Tibial nerve (tissue), 4 donors: ENCODE measurements at regions not wholly inside any gene's neighbourhood (a gene's known extent, or its start where the extent isn't known, plus 50 kb on each side); places are given as distances from the start of the nearest gene placed in this dataset.

ENCODE experiments used
- DNase-seq, 2 donors: peaks; one replicate each; pipeline ENCODE4 v3.0.0-alpha.2; 2019; ENCODE audit warnings: low spot score in 2 of 2
- H3K27ac ChIP-seq, 4 donors: fragments of 200-600 bp; sonication (generic) in 3 of 4; one replicate each; pipeline ENCODE4 v1.5.1; 2017 to 2019; ENCODE audit warnings: mild to moderate bottlenecking in 1 of 4
- H3K27me3 ChIP-seq, 2 donors: fragments of 200-600 bp; sonication (generic) in 1 of 2; one replicate each; pipeline versions ENCODE4 v1.5.1 to v1.6.0; 2017 to 2019
- H3K36me3 ChIP-seq, 3 donors: fragments of 200-600 bp; sonication (generic); one replicate each; pipeline ENCODE4 v1.5.1; 2018 to 2019
- H3K4me1 ChIP-seq, 4 donors: fragments of 200-600 bp; sonication (generic) in 3 of 4; one replicate each; pipeline ENCODE4 v1.5.1; 2017 to 2019
- H3K4me3 ChIP-seq, 4 donors: fragments of 200-600 bp; sonication (generic) in 3 of 4; one replicate each; pipeline ENCODE4 v1.5.1; 2017 to 2019; ENCODE audit warnings: mild to moderate bottlenecking in 1 of 4, moderate library complexity in 1 of 4
- H3K9me3 ChIP-seq, 4 donors: fragments of 200-600 bp; sonication (generic) in 3 of 4; one replicate each; pipeline ENCODE4 v1.5.1; 2017 to 2019
- EP300 ChIP-seq, 2 donors: sonication (generic); formaldehyde crosslinking; IDR thresholded peaks; one replicate each; pipeline ENCODE4 v1.6.1; 2017; ENCODE audit warnings: antibody characterized with exemption in 2 of 2, mild to moderate bottlenecking in 1 of 2
- POLR2A ChIP-seq, 2 donors: fragments of 450-650 bp; IDR thresholded peaks; one replicate each; pipeline ENCODE4 v1.6.1; 2017; ENCODE audit warnings: antibody characterized with exemption in 2 of 2, mild to moderate bottlenecking in 2 of 2, moderate library complexity in 2 of 2
- WGBS, 2 donors: methylation state at CpG; one replicate each; pipeline ENCODE4 v1.1.5; 2018; 5-methylcytosine and 5-hydroxymethylcytosine counted together
- TF ChIP-seq, protein P1 (sequence below), 5 experiments: fragments of 200-600 bp in 3 of 5; fragments of 450-650 bp in 2 of 5; sonication (generic) in 3 of 5; IDR thresholded peaks; one replicate each; pipeline ENCODE4 v1.5.1; 2016 to 2019; ENCODE audit warnings: antibody characterized with exemption in 5 of 5, mild to moderate bottlenecking in 3 of 5, moderate library complexity in 2 of 5

DNA sequence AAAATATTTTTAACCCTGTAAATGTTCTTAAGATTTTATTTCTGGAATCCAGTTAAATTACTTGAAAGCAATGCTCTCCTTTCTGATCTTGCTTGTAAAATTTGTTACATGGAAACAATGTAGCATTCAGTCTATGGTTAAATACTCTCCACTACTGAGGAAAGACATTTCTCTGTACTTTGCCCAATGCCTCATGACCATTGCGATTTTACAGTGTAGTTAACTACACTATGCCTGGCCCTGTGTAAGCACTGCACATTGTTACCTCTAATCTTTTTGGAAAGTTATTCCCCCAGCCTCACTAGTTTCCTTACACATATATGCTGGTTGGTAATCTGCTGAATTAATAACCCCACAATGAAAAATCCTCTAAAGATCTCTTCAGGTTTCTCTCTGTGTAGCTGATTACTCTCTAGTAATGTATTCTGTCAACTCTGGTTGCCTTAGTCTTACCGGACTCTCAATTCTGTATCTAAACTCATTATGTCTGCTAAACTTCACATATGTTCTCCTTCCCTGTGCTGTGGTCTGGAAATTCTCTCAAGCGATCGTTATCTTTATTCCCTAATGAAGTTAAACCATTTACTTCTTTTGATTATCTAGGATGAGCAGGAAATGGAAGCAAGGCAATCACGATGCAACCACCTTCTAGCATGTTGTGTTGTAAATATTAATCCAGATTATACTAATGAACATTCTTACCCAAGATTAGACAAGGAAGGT is 58.7 kb upstream of the TMEM106B start:
- Histone ChIP-seq H3K4me1 (no peaks in the 10 kb centered on the region), H3K36me3 (no peaks in the 10 kb centered on the region), H3K4me3 (no peak overlapping the region), H3K27ac (no peak overlapping the region), H3K27me3 (no peaks in the 10 kb centered on the region), H3K9me3 (no peaks in the 10 kb centered on the region)
- TF ChIP-seq EP300 (IDR thresholded peaks at IDR 0.05): no peak
- no peak for DNase-seq
- WGBS, 2 donors: 56 to 76% methylated on average over 5 of the region's 5 CpGs

DNA sequence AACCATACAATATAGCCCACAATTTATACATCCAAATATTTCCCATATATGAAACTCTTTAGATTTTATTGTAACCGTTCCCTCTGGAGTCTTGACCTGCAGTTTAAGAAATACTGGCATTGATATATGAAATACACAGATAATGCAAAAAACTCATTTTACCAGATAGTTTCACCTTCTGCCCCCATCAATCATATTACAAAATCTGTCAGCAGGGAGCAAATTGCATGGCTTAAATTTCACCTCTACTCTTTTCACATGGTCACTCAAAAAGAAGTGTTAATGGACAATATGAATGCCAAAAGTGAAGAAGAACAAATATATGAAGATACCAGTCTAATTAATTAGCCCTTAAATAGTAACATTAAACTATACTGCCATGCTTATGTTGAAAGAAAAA is 57.0 kb upstream of the TMEM106B start:
- no peak overlapping the region for H3K27ac ChIP-seq
- H3K9me3 ChIP-seq: no peaks in the 10 kb centered on the region
- no peak overlapping the region for H3K4me3 ChIP-seq
- DNase-seq: no peak
- no peaks in the 10 kb centered on the region for H3K27me3 ChIP-seq
- H3K4me1 ChIP-seq: no peaks in the 10 kb centered on the region
- TF ChIP-seq POLR2A (IDR thresholded peaks at IDR 0.05): no peak
- no peak for TF ChIP-seq EP300 (IDR thresholded peaks at IDR 0.05)
- TF ChIP-seq, protein P1, sequence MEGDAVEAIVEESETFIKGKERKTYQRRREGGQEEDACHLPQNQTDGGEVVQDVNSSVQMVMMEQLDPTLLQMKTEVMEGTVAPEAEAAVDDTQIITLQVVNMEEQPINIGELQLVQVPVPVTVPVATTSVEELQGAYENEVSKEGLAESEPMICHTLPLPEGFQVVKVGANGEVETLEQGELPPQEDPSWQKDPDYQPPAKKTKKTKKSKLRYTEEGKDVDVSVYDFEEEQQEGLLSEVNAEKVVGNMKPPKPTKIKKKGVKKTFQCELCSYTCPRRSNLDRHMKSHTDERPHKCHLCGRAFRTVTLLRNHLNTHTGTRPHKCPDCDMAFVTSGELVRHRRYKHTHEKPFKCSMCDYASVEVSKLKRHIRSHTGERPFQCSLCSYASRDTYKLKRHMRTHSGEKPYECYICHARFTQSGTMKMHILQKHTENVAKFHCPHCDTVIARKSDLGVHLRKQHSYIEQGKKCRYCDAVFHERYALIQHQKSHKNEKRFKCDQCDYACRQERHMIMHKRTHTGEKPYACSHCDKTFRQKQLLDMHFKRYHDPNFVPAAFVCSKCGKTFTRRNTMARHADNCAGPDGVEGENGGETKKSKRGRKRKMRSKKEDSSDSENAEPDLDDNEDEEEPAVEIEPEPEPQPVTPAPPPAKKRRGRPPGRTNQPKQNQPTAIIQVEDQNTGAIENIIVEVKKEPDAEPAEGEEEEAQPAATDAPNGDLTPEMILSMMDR (IDR thresholded peaks at IDR 0.05): no peak
- H3K36me3 ChIP-seq: no peaks in the 10 kb centered on the region
- 76 to 81% methylated on average over 1 of the region's 1 CpG for WGBS, 2 donors

DNA sequence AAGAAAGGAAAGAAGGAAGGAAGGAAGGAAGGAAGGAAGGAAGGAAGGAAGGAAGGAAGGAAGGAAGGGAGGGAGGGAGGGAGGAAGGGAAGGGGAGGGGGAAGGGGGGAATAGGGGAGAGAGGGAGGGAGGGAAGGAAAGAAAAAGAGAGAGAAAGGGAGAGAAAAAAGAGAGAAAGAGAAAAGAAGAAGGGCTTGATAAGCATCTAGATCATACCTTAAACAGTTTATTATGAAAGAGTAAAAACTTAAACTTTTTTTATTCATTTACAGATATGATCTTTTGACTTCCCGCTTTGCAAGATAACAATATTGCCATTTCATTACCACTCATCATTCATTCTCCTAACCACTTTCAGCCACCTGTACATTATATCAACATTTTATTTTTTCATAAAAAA is 53.6 kb upstream of the TMEM106B start:
- no peaks in the 10 kb centered on the region for H3K27me3 ChIP-seq
- no peak overlapping the region for H3K4me3 ChIP-seq
- TF ChIP-seq POLR2A (IDR thresholded peaks at IDR 0.05) (no peak), EP300 (IDR thresholded peaks at IDR 0.05) (no peak)
- TF ChIP-seq, protein P1 (IDR thresholded peaks at IDR 0.05): no peak
- DNase-seq: no peak
- no peaks in the 10 kb centered on the region for H3K9me3 ChIP-seq
- H3K4me1 ChIP-seq: no peaks in the 10 kb centered on the region
- H3K36me3 ChIP-seq: no peaks in the 10 kb centered on the region
- no peak overlapping the region for H3K27ac ChIP-seq
- 43 to 94% methylated on average over 1 of the region's 1 CpG for WGBS, 2 donors

DNA sequence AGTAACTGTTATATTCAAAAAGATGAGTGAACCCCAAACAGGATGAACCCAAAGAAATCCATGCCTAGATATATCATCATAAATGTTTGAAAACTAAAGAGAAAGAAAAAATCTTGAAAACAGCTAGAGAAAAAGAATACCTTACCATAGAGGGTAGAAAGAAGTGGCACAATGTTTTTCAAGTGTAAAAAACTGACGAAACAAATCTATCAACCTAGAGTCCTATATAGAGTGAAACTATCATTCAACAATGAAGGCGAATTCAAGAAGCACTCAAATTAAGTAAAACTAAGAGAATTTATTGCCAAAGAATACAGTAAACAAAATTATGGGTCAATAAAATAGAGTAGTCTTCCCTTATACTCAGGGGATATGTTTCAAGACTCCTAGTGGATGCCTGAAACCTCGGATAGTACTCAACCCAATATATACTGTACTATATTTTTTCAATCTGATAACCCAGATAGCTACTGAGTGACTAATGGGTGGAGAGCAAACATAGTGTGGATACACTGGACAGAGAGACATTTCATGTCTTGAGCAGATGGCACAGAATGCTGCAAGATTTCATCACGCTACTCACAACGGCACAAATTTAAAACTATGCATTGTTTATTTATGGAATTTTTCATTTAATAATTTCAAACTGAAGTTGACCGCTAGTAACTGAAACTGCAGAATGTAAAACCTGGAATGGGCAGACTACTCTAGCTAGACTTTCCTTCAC is 52.6 kb upstream of the TMEM106B start:
- Histone ChIP-seq H3K4me3 (no peak overlapping the region), H3K27me3 (no peaks in the 10 kb centered on the region), H3K9me3 (no peaks in the 10 kb centered on the region), H3K4me1 (no peaks in the 10 kb centered on the region), H3K36me3 (no peaks in the 10 kb centered on the region), H3K27ac (no peak overlapping the region)
- WGBS, 2 donors: 73 to 82% methylated on average over 6 of the region's 6 CpGs
- TF ChIP-seq POLR2A (IDR thresholded peaks at IDR 0.05) (no peak), EP300 (IDR thresholded peaks at IDR 0.05) (no peak)
- TF ChIP-seq, protein P1 (IDR thresholded peaks at IDR 0.05): no peak
- DNase-seq: no peak

DNA sequence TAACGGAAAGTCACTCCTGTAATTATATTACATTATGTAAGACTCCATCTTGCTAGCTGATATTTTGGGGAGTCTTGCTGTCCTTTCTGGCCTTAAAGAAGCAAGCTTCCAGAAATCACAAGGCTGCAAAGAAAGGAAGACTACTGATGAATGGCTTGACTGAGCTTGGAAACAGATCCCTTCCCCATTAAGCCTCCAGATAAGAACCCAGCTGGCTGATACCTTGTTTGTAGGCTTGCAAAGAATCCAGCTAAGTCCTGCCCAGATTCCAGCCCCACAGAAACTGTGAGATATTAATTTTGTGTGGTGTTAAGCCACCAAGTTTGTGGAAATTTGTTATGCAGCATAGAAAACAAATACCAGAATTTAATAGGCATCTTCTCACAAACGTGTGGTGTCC is 49.9 kb upstream of the TMEM106B start:
- Histone ChIP-seq H3K9me3 (peaks cover 0 to 4% (median 1%) of the 10 kb centered on the region in 4 donors), H3K4me3 (no peak overlapping the region), H3K27ac (no peak overlapping the region), H3K4me1 (no peaks in the 10 kb centered on the region), H3K36me3 (no peaks in the 10 kb centered on the region), H3K27me3 (no peaks in the 10 kb centered on the region)
- 59 to 63% methylated on average over 2 of the region's 2 CpGs for WGBS, 2 donors
- TF ChIP-seq, protein P1 (IDR thresholded peaks at IDR 0.05): no peak
- DNase-seq: no peak
